ENCODE measurements at regions not wholly inside any gene's neighbourhood (a gene's known extent, or its start where the extent isn't known, plus 50 kb on each side); places are given as distances from the start of the nearest gene placed in this dataset.

- no peak for TF ChIP-seq REST (IDR thresholded peaks at IDR 0.05; ENCODE audit: insufficient read depth in 1 of 2, low read depth in 2 of 2, low read length in 2 of 2)
- TF ChIP-seq POLR2AphosphoS5 (IDR thresholded peaks at IDR 0.05; ENCODE audit: low read depth, low read length) = no peak
- TF ChIP-seq SIN3A (IDR thresholded peaks at IDR 0.05; ENCODE audit: borderline replicate concordance, insufficient read depth, low read length) = no peak
These were observed 96.6 kb upstream of the TBL1X start for GRCh38 chrX:9368262-9368661.
